ENCODE measurements at regions not wholly inside any gene's neighbourhood (a gene's known extent, or its start where the extent isn't known, plus 50 kb on each side); places are given as distances from the start of the nearest gene placed in this dataset.

DNA sequence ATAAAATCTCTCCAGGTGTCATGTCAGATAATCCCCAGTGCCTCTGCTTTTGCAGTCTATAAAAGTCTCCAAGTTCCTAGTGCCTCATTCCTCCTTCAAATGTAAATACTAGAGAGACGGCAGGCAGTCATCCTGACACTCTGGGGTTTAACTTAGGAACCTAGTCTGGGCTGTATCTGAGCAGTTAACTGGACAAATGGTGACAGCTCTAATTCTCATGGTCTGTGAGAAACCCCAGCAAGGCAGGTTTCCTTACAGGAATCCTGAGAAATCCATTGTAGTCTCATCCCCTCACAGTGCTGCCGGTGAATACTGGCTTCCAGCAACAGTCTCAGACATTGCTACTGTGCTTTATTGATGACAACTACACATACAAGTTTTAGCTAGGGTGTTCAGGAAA, 246.8 kb downstream of the SNCA start:
- TF ChIP-seq, protein P1, sequence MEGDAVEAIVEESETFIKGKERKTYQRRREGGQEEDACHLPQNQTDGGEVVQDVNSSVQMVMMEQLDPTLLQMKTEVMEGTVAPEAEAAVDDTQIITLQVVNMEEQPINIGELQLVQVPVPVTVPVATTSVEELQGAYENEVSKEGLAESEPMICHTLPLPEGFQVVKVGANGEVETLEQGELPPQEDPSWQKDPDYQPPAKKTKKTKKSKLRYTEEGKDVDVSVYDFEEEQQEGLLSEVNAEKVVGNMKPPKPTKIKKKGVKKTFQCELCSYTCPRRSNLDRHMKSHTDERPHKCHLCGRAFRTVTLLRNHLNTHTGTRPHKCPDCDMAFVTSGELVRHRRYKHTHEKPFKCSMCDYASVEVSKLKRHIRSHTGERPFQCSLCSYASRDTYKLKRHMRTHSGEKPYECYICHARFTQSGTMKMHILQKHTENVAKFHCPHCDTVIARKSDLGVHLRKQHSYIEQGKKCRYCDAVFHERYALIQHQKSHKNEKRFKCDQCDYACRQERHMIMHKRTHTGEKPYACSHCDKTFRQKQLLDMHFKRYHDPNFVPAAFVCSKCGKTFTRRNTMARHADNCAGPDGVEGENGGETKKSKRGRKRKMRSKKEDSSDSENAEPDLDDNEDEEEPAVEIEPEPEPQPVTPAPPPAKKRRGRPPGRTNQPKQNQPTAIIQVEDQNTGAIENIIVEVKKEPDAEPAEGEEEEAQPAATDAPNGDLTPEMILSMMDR (IDR thresholded peaks at IDR 0.05): no peak
- TF ChIP-seq EZH2 (IDR thresholded peaks at IDR 0.05; ENCODE audit: borderline replicate concordance, insufficient read depth, low read depth, low read length, poor library complexity, severe bottlenecking): no peak
